NCI-H1092 treated with DMSO at 0.1 percent for 48 hours (cell line): ENCODE measurements at regions not wholly inside any gene's neighbourhood (a gene's known extent, or its start where the extent isn't known, plus 50 kb on each side); places are given as distances from the start of the nearest gene placed in this dataset.

ENCODE experiments used
- DNase-seq: peaks from one replicate; lab custom pipeline; 2025; lab: John Stamatoyannopoulos, UW

GRCh38 chr2:220277445-220277975 lies 650.1 kb downstream of the SLC4A3 start:
- no peak for DNase-seq

DNA sequence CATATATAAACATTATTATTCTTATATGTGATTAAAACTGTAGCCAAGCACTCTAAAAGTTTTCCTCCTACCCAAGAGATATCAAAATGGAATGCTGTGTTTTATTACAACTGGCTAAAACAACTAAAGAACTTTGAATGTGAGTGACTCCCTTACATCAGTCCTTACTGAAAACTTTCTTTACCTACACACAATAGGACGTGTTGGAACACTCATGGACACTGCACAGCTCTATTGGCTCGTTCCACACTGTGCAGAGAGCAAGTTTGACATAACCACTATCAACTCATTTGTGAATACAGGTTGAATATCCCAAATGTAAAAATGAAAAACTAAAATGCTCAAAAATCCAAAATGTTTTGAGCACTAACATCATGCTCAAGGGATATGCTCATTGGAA lies 650.6 kb downstream of the SLC4A3 start:
- DNase-seq: no peak

- DNase-seq: no peak
These were observed 651.9 kb downstream of the SLC4A3 start for GRCh38 chr2:220279372-220279771.

- no peak for DNase-seq
These were observed 652.4 kb downstream of the SLC4A3 start for GRCh38 chr2:220279840-220280239.

DNA sequence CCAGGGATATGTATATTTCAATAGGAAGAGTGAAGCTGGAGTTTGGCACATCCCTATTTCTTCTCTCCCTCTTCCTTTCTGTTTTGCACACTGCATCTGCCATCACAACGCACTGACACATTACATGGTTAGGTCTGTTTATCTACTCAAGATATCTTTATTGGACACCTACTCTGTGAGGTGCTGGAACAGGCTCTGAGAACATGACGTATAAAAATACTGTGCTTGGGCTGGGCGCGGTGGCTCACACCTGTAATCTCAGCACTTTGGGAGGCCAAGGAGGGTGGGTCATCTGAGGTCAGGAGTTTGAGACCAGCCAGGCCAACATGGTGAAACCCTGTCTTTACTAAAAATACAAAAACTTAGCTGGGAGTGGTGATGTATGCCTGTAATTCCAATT lies 653.3 kb downstream of the SLC4A3 start:
- no peak for DNase-seq

GRCh38 chr2:220281771-220282170 lies 654.3 kb downstream of the SLC4A3 start:
- DNase-seq: no peak

GRCh38 chr2:220282236-220282635 lies 654.8 kb downstream of the SLC4A3 start:
- DNase-seq: no peak

GRCh38 chr2:220293966-220294365 lies 666.5 kb downstream of the SLC4A3 start:
- no peak for DNase-seq

DNA sequence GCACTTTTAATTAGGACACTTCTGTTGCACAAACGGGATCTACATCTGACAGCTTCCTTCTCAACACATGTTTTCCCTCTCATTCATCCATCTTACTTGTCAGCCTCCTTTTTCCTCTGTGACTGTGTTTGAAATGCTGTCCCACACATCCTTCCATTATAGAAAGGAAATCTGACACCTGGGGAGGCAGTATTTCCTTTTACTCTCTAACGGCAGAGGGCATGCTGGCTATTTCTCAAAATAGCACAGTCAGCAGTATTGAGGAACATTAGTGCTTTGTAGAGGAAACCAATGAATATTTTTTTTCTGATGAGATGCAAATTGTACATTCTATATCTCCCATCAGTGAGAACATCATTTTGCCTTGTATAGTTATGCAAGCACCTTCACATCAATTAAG lies 668.7 kb downstream of the SLC4A3 start:
- DNase-seq: no peak

- DNase-seq: no peak
These were observed 669.7 kb downstream of the SLC4A3 start for GRCh38 chr2:220297093-220297492.

GRCh38 chr2:220300806-220301205 lies 673.4 kb downstream of the SLC4A3 start:
- DNase-seq: no peak

DNA sequence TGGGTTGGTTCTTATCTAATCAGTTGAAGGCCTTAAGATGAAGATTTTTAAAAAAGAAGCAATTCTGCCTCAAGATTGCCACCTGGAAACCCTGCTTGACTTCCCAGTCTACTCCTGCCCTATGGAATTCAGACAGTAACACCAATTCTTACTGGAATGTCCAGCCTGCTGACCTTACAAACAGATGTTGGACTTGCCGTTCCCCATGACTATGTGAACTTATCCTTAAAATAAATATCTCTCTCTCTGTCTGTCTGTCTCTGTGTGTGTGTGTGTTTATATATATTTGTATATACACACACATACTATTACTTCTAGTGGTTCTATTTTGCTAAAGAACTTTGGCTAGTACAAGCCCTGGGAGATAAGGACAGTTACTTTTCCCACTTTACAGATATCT lies 675.3 kb downstream of the SLC4A3 start:
- DNase-seq: no peak

GRCh38 chr2:220309215-220309614 lies 681.8 kb downstream of the SLC4A3 start:
- DNase-seq: no peak

GRCh38 chr2:220310451-220310861 lies 683.0 kb downstream of the SLC4A3 start:
- no peak for DNase-seq

GRCh38 chr2:220315098-220315823 lies 687.8 kb downstream of the SLC4A3 start:
- no peak for DNase-seq

DNA sequence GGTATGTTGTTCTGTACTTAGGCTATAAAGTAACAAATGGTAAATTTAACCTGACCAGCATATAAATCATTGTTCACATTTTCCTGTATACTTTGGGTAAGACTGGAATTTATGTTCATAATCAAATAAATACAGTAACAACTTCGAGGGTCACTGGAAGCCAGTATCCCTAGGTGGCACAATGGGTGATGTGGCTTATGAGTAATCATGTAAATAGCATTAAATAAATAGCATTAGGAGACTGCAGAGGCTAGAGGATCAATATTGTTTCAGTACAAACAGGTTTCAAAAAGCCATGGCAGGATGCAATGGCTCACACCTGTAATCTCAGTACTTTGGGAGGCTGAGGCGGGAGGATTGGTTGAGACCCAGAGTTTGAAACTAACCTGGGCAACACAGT lies 690.6 kb downstream of the SLC4A3 start:
- DNase-seq: no peak

DNA sequence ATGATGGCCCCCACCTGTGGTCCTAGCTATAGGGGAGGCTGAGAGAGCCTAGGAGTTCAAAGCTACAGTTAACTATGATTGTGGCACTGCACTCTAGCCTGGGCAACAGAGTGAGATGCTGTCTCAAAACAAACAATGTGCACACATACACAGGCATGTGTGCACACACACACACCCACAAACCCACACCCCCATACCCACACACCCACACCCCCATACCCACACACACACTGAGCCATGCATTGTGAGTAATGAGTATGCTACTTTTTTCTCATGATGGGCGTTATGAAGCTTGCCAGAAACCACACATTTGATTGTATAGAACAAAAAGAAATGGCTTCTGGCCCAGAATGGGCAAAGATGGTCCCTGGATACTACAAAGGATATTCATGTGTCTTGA lies 691.1 kb downstream of the SLC4A3 start:
- DNase-seq: no peak

GRCh38 chr2:220320326-220320725 lies 692.9 kb downstream of the SLC4A3 start:
- no peak for DNase-seq

DNA sequence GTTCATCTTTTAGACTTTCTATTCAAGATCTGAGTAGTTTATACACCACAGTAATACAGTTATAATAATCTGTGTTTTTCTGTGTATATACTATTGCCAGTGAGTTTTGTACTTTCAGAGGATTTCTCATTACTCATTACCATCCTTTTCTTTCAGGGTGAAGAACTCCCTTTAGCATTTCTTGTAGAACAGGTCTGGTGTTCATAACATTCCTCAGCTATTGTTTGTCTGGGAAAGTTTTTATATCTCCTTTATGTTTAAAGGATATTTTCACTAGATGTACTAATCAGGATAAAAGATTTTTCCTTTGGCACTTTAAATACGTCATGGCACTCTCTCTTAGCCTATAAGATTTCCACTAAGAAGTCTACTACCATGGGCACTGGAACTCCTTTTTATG lies 705.5 kb downstream of the SLC4A3 start:
- DNase-seq: no peak

- no peak for DNase-seq
These were observed 706.8 kb downstream of the SLC4A3 start for GRCh38 chr2:220334210-220334609.

- DNase-seq: no peak
These were observed 707.6 kb downstream of the SLC4A3 start for GRCh38 chr2:220334871-220335590.

DNA sequence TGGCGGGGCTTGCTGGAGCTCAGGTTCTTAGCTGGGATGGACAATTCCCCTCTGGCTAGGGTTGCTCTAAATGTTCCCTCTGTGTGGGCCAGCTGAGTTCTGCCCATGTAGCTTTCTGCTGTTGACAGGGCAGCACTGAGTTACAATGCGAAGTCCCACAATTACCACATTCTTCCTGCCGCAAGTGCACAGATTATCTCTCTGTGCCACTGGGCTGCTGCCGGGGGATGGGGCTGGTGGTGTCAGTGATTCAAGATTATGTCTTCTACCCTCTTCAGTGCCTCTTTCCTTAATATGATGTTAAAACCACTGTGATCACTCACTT lies 708.1 kb downstream of the SLC4A3 start:
- DNase-seq: no peak

- DNase-seq: no peak
These were observed 709.3 kb downstream of the SLC4A3 start for GRCh38 chr2:220336771-220337170.
